HCT116 (cell line): ENCODE measurements at regions not wholly inside any gene's neighbourhood (a gene's known extent, or its start where the extent isn't known, plus 50 kb on each side); places are given as distances from the start of the nearest gene placed in this dataset.

Source experiments
- CTCF ChIP-seq, 3 experiments: fragments of 200-600 bp in 1 of 3; sonication (generic) in 1 of 3; IDR thresholded peaks in 2 of 3; conservative IDR thresholded peaks in 1 of 3; 2 replicates each; pipeline ENCODE4 v1.5.1; 2012 to 2017; ENCODE audit warnings: low read depth in 2 of 3, low read length in 2 of 3, antibody characterized with exemption in 1 of 3, borderline replicate concordance in 1 of 3, control low read depth in 1 of 3, mild to moderate bottlenecking in 1 of 3, mixed read lengths in 1 of 3, mixed run types in 1 of 3, moderate library complexity in 1 of 3; ENCODE audit not compliant: insufficient read depth in 1 of 3
- MAX ChIP-seq: IDR thresholded peaks from 2 replicates; pipeline ENCODE4 v1.6.1; 2012
- REST ChIP-seq: IDR thresholded peaks from 2 replicates; pipeline ENCODE4 v1.6.1; 2012; ENCODE audit warnings: low read depth
- SRF ChIP-seq: IDR thresholded peaks from 2 replicates; pipeline ENCODE4 v1.6.1; 2012; ENCODE audit warnings: low read depth
- ZNF274 ChIP-seq: fragments of 200-500 bp; sonication (Bioruptor generic); IDR thresholded peaks from 2 replicates; pipeline ENCODE4 v1.6.1; 2014; ENCODE audit warnings: mild to moderate bottlenecking, low read depth, low read length, inconsistent platforms

- no peak for TF ChIP-seq CTCF (IDR thresholded peaks at IDR 0.05 in 2 of 3, conservative IDR thresholded peaks at IDR 0.05 in 1 of 3; ENCODE audit: borderline replicate concordance in 1 of 3, insufficient read depth in 1 of 3, low read depth in 2 of 3, low read length in 2 of 3)
- no peak for TF ChIP-seq MAX
- TF ChIP-seq SRF: no peak
- TF ChIP-seq REST: no peak
- TF ChIP-seq ZNF274: no peak
Observed at GRCh38 chrX:40195368-40195767, 97.6 kb upstream of the BCOR start.
